ENCODE measurements at regions not wholly inside any gene's neighbourhood (a gene's known extent, or its start where the extent isn't known, plus 50 kb on each side); places are given as distances from the start of the nearest gene placed in this dataset.

GRCh38 chr2:144032566-144032965 is 487.4 kb downstream of the ZEB2 start:
- TF ChIP-seq POLR2AphosphoS5 (IDR thresholded peaks at IDR 0.05; ENCODE audit: low read depth, low read length) (no peak), POLR2A (IDR thresholded peaks at IDR 0.05; ENCODE audit: low read depth, low read length) (no peak)
